ENCODE measurements at regions not wholly inside any gene's neighbourhood (a gene's known extent, or its start where the extent isn't known, plus 50 kb on each side); places are given as distances from the start of the nearest gene placed in this dataset.

GRCh38 chr1:22216210-22216883, 73.5 kb upstream of the WNT4 start:
- Histone ChIP-seq H2BK5ac (ENCODE audit: low read depth, low read length) (no peak overlapping the region), H3K4me1 (replicated peaks in 1 of 4; ENCODE audit: control insufficient read depth in 3 of 4, insufficient read depth in 4 of 4, low read length in 3 of 4) (peaks cover 0 to 2% (median 0%) of the 10 kb centered on the region in 4 experiments; a peak in 1 of 7 replicates), H3K4ac (replicated peaks; ENCODE audit: insufficient read length, low read depth, low read length) (no peak overlapping the region), H3K27me3 (replicated peaks in 1 of 4; ENCODE audit: control insufficient read depth in 3 of 4, extremely low read depth in 1 of 4, insufficient read depth in 3 of 4, low read length in 3 of 4) (peaks cover 0 to 3% (median 0%) of the 10 kb centered on the region in 4 experiments; a peak in 1 of 7 replicates), H2BK20ac (ENCODE audit: low read length) (no peak overlapping the region), H3K23me2 (ENCODE audit: low read depth, low read length) (no peaks in the 10 kb centered on the region), H3K14ac (ENCODE audit: insufficient read length) (no peak overlapping the region), H4K91ac (replicated peaks; ENCODE audit: insufficient read length, low read length) (no peak overlapping the region), H2AK5ac (ENCODE audit: low read depth, low read length) (no peak overlapping the region), H2BK12ac (ENCODE audit: low read depth, low read length) (no peak overlapping the region), H2BK15ac (ENCODE audit: low read length) (no peak overlapping the region), H3K9ac (replicated peaks in 1 of 4; ENCODE audit: extremely low read depth in 1 of 4, low read depth in 3 of 4, low read length in 3 of 4) (no peak overlapping the region), H3K4me3 (ENCODE audit: extremely low read depth in 1 of 4, insufficient read depth in 2 of 4, low read depth in 3 of 4, low read length in 4 of 4) (no peak overlapping the region), H3K23ac (ENCODE audit: insufficient read length) (no peak overlapping the region), H4K5ac (ENCODE audit: insufficient read length, low read depth, low read length) (no peak overlapping the region), H3K36me3 (ENCODE audit: control insufficient read depth in 2 of 4, insufficient read depth in 4 of 4, low read length in 3 of 4) (no peaks in the 10 kb centered on the region), H2BK120ac (replicated peaks; ENCODE audit: low read depth, low read length) (no peak overlapping the region), H3K4me2 (ENCODE audit: insufficient read depth in 1 of 2, low read depth in 2 of 2, low read length in 2 of 2) (no peak overlapping the region), H3K79me1 (ENCODE audit: low read depth, low read length) (no peaks in the 10 kb centered on the region), H3K18ac (ENCODE audit: extremely low read depth, low read length) (no peak overlapping the region), H4K8ac (ENCODE audit: extremely low read depth, insufficient read depth, low read length) (no peak overlapping the region; the same call in 1 of the 2 replicates), H2AFZ (ENCODE audit: low read length) (no peak overlapping the region), H3K79me2 (ENCODE audit: control insufficient read depth in 1 of 2, insufficient read depth in 2 of 2, low read length in 2 of 2) (no peaks in the 10 kb centered on the region), H3K56ac (replicated peaks; ENCODE audit: insufficient read length, low read depth, low read length) (no peak overlapping the region), H4K20me1 (replicated peaks in 1 of 2; ENCODE audit: control insufficient read depth in 1 of 2, insufficient read depth in 2 of 2, low read length in 2 of 2) (no peaks in the 10 kb centered on the region), H3K9me3 (ENCODE audit: insufficient read depth in 2 of 2, low read depth in 1 of 2, low read length in 1 of 2) (no peaks in the 10 kb centered on the region), H3K27ac (ENCODE audit: low read depth, low read length) (no peak overlapping the region)
- WGBS, 2 experiments (ENCODE audit: extremely low coverage in 1 of 2, insufficient coverage in 1 of 2, insufficient read length in 1 of 2, insufficient replicate concordance in 2 of 2, low coverage in 1 of 2, low lambda C conversion rate in 2 of 2, missing lambda C conversion rate in 1 of 2): 95% methylated on average over 12 of the region's 12 CpGs; no CpG with 5 or more reads in 1 of the 2 experiments
- DNase-seq (ENCODE audit: low read depth in 1 of 2, low spot score in 2 of 2) (no peak), FAIRE-seq (no peak)
- ChIA-PET CTCF (ENCODE audit: partially characterized antibody) (interaction anchor here (0.6 to 2.0 kb wide), 15 partner anchors 9 to 200 kb away, joined by 3 to 7 read pairs (median 3); no protein-coding TSS in a partner anchor), POLR2A (ENCODE audit: partially characterized antibody) (interaction anchor here (0.6 to 1.2 kb wide), 3 partner anchors 13 to 17 kb away, joined by 3 read pairs; no protein-coding TSS in a partner anchor)
- TF ChIP-seq TBP (IDR thresholded peaks at IDR 0.05; ENCODE audit: low read depth, low read length): no peak
- no peak for TF ChIP-seq SIN3A (conservative IDR thresholded peaks at IDR 0.05 in 1 of 2, IDR thresholded peaks at IDR 0.05 in 1 of 2; ENCODE audit: low read depth in 1 of 2, low read length in 2 of 2)
- no peak for TF ChIP-seq SP2 (IDR thresholded peaks at IDR 0.05; ENCODE audit: low read length)
- TF ChIP-seq TAF1 (IDR thresholded peaks at IDR 0.05; ENCODE audit: low read depth, low read length): no peak
- TF ChIP-seq KDM5A (IDR thresholded peaks at IDR 0.05; ENCODE audit: low read length): no peak
- TF ChIP-seq SAP30 (IDR thresholded peaks at IDR 0.05; ENCODE audit: insufficient read depth, insufficient replicate concordance, low read length): no peak
- no peak for TF ChIP-seq NANOG (IDR thresholded peaks at IDR 0.05; ENCODE audit: insufficient read depth, low read depth, low read length, poor library complexity, severe bottlenecking)
- no peak for TF ChIP-seq BCL11A (IDR thresholded peaks at IDR 0.05; ENCODE audit: low read depth in 2 of 2, low read length in 2 of 2)
- no peak for TF ChIP-seq KDM1A (IDR thresholded peaks at IDR 0.05; ENCODE audit: borderline replicate concordance, low read length)
- TF ChIP-seq RXRA (IDR thresholded peaks at IDR 0.05; ENCODE audit: insufficient read depth, low read depth, low read length): no peak
- TF ChIP-seq EGR1 (IDR thresholded peaks at IDR 0.05; ENCODE audit: borderline replicate concordance, low read depth, low read length): no peak
- TF ChIP-seq ASH2L (IDR thresholded peaks at IDR 0.05; ENCODE audit: low read length): no peak
- no peak for TF ChIP-seq BRCA1 (IDR thresholded peaks at IDR 0.05; ENCODE audit: low read depth, low read length)

Data from H1 (cell line).